Transverse colon (tissue), 4 donors: ENCODE measurements at regions not wholly inside any gene's neighbourhood (a gene's known extent, or its start where the extent isn't known, plus 50 kb on each side); places are given as distances from the start of the nearest gene placed in this dataset.
"Not testable (repeated sequence)": the region's sequence is repeated elsewhere in the genome, so short reads cannot be mapped to it uniquely, and the experiment has no call there.

ENCODE experiments used
- DNase-seq: peaks from one replicate; pipeline ENCODE4 v3.0.0-alpha.2; 2019
- H3K27ac ChIP-seq, 4 donors: fragments of 200-600 bp; sonication (generic); 2 replicates each; pipeline ENCODE4 v1.5.1; 2016 to 2018; ENCODE audit warnings: inconsistent platforms in 4 of 4
- H3K27me3 ChIP-seq: fragments of 200-600 bp; sonication (generic); 2 replicates; pipeline ENCODE4 v1.5.1; 2017; ENCODE audit warnings: inconsistent platforms
- H3K36me3 ChIP-seq, 4 donors: fragments of 200-600 bp; sonication (generic); 2 replicates each; pipeline ENCODE4 v1.5.1; 2017 to 2019; ENCODE audit warnings: inconsistent platforms in 4 of 4
- H3K4me1 ChIP-seq, 4 donors: fragments of 200-600 bp; sonication (generic); 2 replicates each; pipeline ENCODE4 v1.5.1; 2017 to 2020; ENCODE audit warnings: inconsistent platforms in 4 of 4
- H3K4me3 ChIP-seq, 4 donors: fragments of 200-600 bp; sonication (generic); 1 replicate in 1 of 4; 2 replicates in 3 of 4; pipeline versions ENCODE4 v1.5.1 to v1.6.1; 2017 to 2019; ENCODE audit warnings: inconsistent platforms in 4 of 4
- H3K9me3 ChIP-seq, 2 donors: fragments of 200-600 bp; sonication (generic); 2 replicates each; pipeline ENCODE4 v1.5.1; 2017 to 2019; ENCODE audit warnings: inconsistent platforms in 2 of 2
- EP300 ChIP-seq: sonication (generic); formaldehyde crosslinking; IDR thresholded peaks from one replicate; pipeline ENCODE4 v1.6.1; 2017; ENCODE audit warnings: antibody characterized with exemption, low read depth
- POLR2A ChIP-seq: fragments of 450-650 bp; IDR thresholded peaks from one replicate; pipeline ENCODE4 v1.6.1; 2016; ENCODE audit warnings: antibody characterized with exemption, mild to moderate bottlenecking, moderate library complexity
- POLR2AphosphoS5 ChIP-seq, 3 donors: sonication (generic); formaldehyde crosslinking; IDR thresholded peaks; one replicate each; pipeline ENCODE4 v1.6.1; 2016; ENCODE audit warnings: antibody characterized with exemption in 3 of 3
- WGBS, 2 donors: methylation state at CpG; one replicate each; pipeline ENCODE4 v1.1.5; 2018; ENCODE audit warnings: low coverage in 1 of 2; 5-methylcytosine and 5-hydroxymethylcytosine counted together
- in situ Hi-C, 4 donors: fragments of 200-750 bp; cut with MboI; loops; one replicate each; pipeline versions ENCODE4 v1.15.0 to v1.15.1; 2017; ENCODE audit warnings: low sequenced_read_pairs in 3 of 4, low pct_ligation_motif_present in 1 of 4, low pct_unique_long_range_greater_than_20kb in 1 of 4
- intact Hi-C: fragments of 100-400 bp; cut with DNase I; formaldehyde crosslinking; loops from one replicate; pipeline ENCODE4 v1.15.1; 2023; ENCODE audit warnings: low total_unique reads
- TF ChIP-seq, protein P1 (sequence below), 5 experiments: fragments of 200-600 bp in 3 of 5; fragments of 450-650 bp in 2 of 5; sonication (generic) in 3 of 5; IDR thresholded peaks; 1 replicate in 2 of 5; 2 replicates in 3 of 5; pipeline ENCODE4 v1.5.1; 2016 to 2017; ENCODE audit warnings: antibody characterized with exemption in 5 of 5, inconsistent platforms in 3 of 5, mild to moderate bottlenecking in 2 of 5, moderate library complexity in 1 of 5

DNA sequence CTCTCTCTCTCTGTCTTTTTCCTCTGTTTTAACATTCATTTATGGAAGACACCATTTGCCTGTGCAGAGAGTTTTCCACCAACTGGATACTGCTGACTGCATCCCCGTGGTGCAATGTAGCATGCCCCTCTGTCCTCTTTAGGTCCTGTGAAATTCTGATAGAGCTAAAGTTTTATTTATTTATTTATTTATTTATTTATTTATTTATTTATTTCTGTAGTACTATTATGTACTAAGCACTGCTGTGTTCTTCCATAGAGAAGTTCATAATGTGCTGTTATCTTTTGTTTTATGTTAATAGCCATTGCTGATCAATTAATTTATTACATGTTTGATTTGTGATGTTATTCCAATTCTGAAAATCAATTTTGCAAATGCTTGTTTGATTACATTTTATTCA, 749.9 kb downstream of the ZBBX start:
- Histone ChIP-seq H3K9me3 (no peaks in the 10 kb centered on the region), H3K4me1 (no peaks in the 10 kb centered on the region), H3K4me3 (no peak overlapping the region), H3K36me3 (no peaks in the 10 kb centered on the region), H3K27me3 (no peaks in the 10 kb centered on the region), H3K27ac (no peak overlapping the region)
- no peak for DNase-seq
- in situ Hi-C loops = no loop called here
- TF ChIP-seq, protein P1, sequence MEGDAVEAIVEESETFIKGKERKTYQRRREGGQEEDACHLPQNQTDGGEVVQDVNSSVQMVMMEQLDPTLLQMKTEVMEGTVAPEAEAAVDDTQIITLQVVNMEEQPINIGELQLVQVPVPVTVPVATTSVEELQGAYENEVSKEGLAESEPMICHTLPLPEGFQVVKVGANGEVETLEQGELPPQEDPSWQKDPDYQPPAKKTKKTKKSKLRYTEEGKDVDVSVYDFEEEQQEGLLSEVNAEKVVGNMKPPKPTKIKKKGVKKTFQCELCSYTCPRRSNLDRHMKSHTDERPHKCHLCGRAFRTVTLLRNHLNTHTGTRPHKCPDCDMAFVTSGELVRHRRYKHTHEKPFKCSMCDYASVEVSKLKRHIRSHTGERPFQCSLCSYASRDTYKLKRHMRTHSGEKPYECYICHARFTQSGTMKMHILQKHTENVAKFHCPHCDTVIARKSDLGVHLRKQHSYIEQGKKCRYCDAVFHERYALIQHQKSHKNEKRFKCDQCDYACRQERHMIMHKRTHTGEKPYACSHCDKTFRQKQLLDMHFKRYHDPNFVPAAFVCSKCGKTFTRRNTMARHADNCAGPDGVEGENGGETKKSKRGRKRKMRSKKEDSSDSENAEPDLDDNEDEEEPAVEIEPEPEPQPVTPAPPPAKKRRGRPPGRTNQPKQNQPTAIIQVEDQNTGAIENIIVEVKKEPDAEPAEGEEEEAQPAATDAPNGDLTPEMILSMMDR (IDR thresholded peaks at IDR 0.05) = no peak
- TF ChIP-seq EP300 (no peak), POLR2AphosphoS5 (IDR thresholded peaks at IDR 0.05) (no peak), POLR2A (no peak)
- intact Hi-C loops = no loop called here
- 67 to 69% methylated on average over 1 of the region's 1 CpG for WGBS, 2 donors

GRCh38 chr3:166613365-166613764, 766.7 kb downstream of the ZBBX start:
- no peak overlapping the region for H3K4me3 ChIP-seq
- TF ChIP-seq EP300 = no peak
- TF ChIP-seq, protein P1 (IDR thresholded peaks at IDR 0.05) = no peak
- TF ChIP-seq POLR2AphosphoS5 (IDR thresholded peaks at IDR 0.05) = no peak
- TF ChIP-seq POLR2A = no peak
- peaks cover 0 to 12% of the 10 kb centered on the region in 2 donors for H3K9me3 ChIP-seq
- intact Hi-C loops = no loop called here
- in situ Hi-C loops = no loop called here
- H3K27ac ChIP-seq = no peak overlapping the region
- H3K36me3 ChIP-seq = no peaks in the 10 kb centered on the region
- WGBS, 2 donors = 59 to 86% methylated on average over 1 of the region's 1 CpG
- H3K4me1 ChIP-seq = no peaks in the 10 kb centered on the region
- DNase-seq = no peak
- H3K27me3 ChIP-seq = no peaks in the 10 kb centered on the region

DNA sequence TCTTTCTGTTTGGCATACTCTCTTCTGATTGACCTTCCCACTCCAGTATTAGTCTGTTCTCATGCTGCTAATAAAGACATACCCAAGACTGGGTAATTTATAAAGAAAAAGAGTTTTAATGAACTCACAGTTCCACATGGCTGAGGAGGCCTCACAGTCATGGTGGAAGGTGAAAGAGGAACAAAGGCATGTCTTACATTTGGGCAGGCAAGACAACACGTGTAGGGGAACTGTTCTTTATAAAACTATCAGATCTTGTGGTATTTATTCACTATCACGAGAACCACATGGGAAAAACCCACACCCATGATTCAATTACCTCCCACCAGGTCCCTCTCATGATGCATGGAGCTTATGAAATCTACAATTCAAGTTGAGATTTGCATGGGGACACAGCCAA, 767.3 kb downstream of the ZBBX start:
- H3K4me3 ChIP-seq, intact Hi-C loops, H3K36me3 ChIP-seq, H3K4me1 ChIP-seq, in situ Hi-C loops, DNase-seq, H3K27me3 ChIP-seq, H3K27ac ChIP-seq: not testable (repeated sequence)
- 36 to 37% methylated on average over 2 of the region's 2 CpGs for WGBS, 2 donors
- H3K9me3 ChIP-seq = peaks cover 0 to 12% of the 10 kb centered on the region in 2 donors

GRCh38 chr3:166607933-166608521, 770.8 kb upstream of the BCHE start:
- no peak for DNase-seq
- 73 to 100% methylated on average over 1 of the region's 1 CpG for WGBS, 2 donors
- Histone ChIP-seq H3K4me1 (no peaks in the 10 kb centered on the region), H3K27ac (no peak overlapping the region), H3K27me3 (no peaks in the 10 kb centered on the region), H3K36me3 (no peaks in the 10 kb centered on the region), H3K9me3 (no peaks in the 10 kb centered on the region), H3K4me3 (no peak overlapping the region)
- intact Hi-C loops (no loop called here), in situ Hi-C loops (no loop called here)
- TF ChIP-seq, protein P1 (IDR thresholded peaks at IDR 0.05) = no peak
- TF ChIP-seq POLR2A (no peak), EP300 (no peak), POLR2AphosphoS5 (IDR thresholded peaks at IDR 0.05) (no peak)

- no peak for DNase-seq
- no peaks in the 10 kb centered on the region for H3K36me3 ChIP-seq
- intact Hi-C loops (no loop called here), in situ Hi-C loops (no loop called here)
- H3K4me3 ChIP-seq = no peak overlapping the region
- no peaks in the 10 kb centered on the region for H3K4me1 ChIP-seq
- TF ChIP-seq, protein P1 (IDR thresholded peaks at IDR 0.05) = no peak
- no peak for TF ChIP-seq POLR2AphosphoS5 (IDR thresholded peaks at IDR 0.05)
- TF ChIP-seq POLR2A = no peak
- no peak for TF ChIP-seq EP300
- no peaks in the 10 kb centered on the region for H3K9me3 ChIP-seq
- no peaks in the 10 kb centered on the region for H3K27me3 ChIP-seq
- H3K27ac ChIP-seq = no peak overlapping the region
These were observed 769.8 kb upstream of the BCHE start for GRCh38 chr3:166606988-166607387.
